LNCaP clone FGC (cell line): ENCODE measurements at regions not wholly inside any gene's neighbourhood (a gene's known extent, or its start where the extent isn't known, plus 50 kb on each side); places are given as distances from the start of the nearest gene placed in this dataset.
"Not testable (repeated sequence)": the region's sequence is repeated elsewhere in the genome, so short reads cannot be mapped to it uniquely, and the experiment has no call there.

ENCODE experiments used
- DNase-seq: peaks from one replicate; pipeline ENCODE4 v3.0.0-alpha.2; 2011; ENCODE audit warnings: low read depth
- H3K4me3 ChIP-seq: 2 replicates; pipeline ENCODE4 v1.5.1; 2011; ENCODE audit warnings: mild to moderate bottlenecking, low read depth, low read length, control low read depth
- CTCF ChIP-seq: IDR thresholded peaks from 2 replicates; pipeline ENCODE4 v1.5.1; 2012; ENCODE audit warnings: mild to moderate bottlenecking; ENCODE audit not compliant: control insufficient read depth, insufficient read depth; ENCODE audit errors: extremely low read depth

- no peak for TF ChIP-seq CTCF
- H3K4me3 ChIP-seq, result no peak overlapping the region
- DNase-seq, result no peak
These were observed 763.2 kb upstream of the TPTE start for GRCh38 chr21:9758141-9758540.

- DNase-seq, result no peak
- H3K4me3 ChIP-seq, result no peak overlapping the region
- no peak for TF ChIP-seq CTCF
These were observed 762.5 kb upstream of the TPTE start for GRCh38 chr21:9758888-9759287.

GRCh38 chr21:9759972-9760371, 761.4 kb upstream of the TPTE start:
- no peak overlapping the region for H3K4me3 ChIP-seq
- TF ChIP-seq CTCF, result no peak
- no peak for DNase-seq

- no peak for TF ChIP-seq CTCF
- H3K4me3 ChIP-seq, result no peak overlapping the region
- DNase-seq, result no peak
These were observed 760.8 kb upstream of the TPTE start for GRCh38 chr21:9760398-9761074.

GRCh38 chr21:9763306-9763705, 758.1 kb upstream of the TPTE start:
- H3K4me3 ChIP-seq, result no peak overlapping the region
- TF ChIP-seq CTCF, result no peak
- no peak for DNase-seq

- no peak for TF ChIP-seq CTCF
- no peak overlapping the region for H3K4me3 ChIP-seq
- no peak for DNase-seq
These were observed 757.6 kb upstream of the TPTE start for GRCh38 chr21:9763807-9764206.

- H3K4me3 ChIP-seq, DNase-seq: not testable (repeated sequence)
These were observed 757.1 kb upstream of the TPTE start for GRCh38 chr21:9764294-9764693.

- not testable (repeated sequence) for H3K4me3 ChIP-seq, DNase-seq
These were observed 755.8 kb upstream of the TPTE start for GRCh38 chr21:9765538-9765937.
